Fibroblast of pulmonary artery (primary cell): ENCODE measurements at regions not wholly inside any gene's neighbourhood (a gene's known extent, or its start where the extent isn't known, plus 50 kb on each side); places are given as distances from the start of the nearest gene placed in this dataset.
A peak's percentile ranks its signal among the peaks of the same experiment; 100 is the strongest.

Experiments used
- DNase-seq: peaks from one replicate; pipeline ENCODE4 v3.0.0-alpha.2; 2010; ENCODE audit warnings: low read depth
- H3K4me3 ChIP-seq: replicated peaks from 2 replicates; pipeline ENCODE4 v1.5.1; 2011; ENCODE audit warnings: low read depth, mild to moderate bottlenecking, control low read depth, low read length, moderate library complexity
- TF ChIP-seq, protein P1 (sequence below): IDR thresholded peaks from 2 replicates; pipeline ENCODE4 v1.5.1; 2011; ENCODE audit warnings: mild to moderate bottlenecking, control low read depth, low read length, inconsistent platforms; ENCODE audit errors: missing control alignments

GRCh38 chr10:91035650-91036292 is 114.9 kb upstream of the ANKRD1 start:
- H3K4me3 ChIP-seq, result no peak overlapping the region
- no peak for DNase-seq
- TF ChIP-seq, protein P1, sequence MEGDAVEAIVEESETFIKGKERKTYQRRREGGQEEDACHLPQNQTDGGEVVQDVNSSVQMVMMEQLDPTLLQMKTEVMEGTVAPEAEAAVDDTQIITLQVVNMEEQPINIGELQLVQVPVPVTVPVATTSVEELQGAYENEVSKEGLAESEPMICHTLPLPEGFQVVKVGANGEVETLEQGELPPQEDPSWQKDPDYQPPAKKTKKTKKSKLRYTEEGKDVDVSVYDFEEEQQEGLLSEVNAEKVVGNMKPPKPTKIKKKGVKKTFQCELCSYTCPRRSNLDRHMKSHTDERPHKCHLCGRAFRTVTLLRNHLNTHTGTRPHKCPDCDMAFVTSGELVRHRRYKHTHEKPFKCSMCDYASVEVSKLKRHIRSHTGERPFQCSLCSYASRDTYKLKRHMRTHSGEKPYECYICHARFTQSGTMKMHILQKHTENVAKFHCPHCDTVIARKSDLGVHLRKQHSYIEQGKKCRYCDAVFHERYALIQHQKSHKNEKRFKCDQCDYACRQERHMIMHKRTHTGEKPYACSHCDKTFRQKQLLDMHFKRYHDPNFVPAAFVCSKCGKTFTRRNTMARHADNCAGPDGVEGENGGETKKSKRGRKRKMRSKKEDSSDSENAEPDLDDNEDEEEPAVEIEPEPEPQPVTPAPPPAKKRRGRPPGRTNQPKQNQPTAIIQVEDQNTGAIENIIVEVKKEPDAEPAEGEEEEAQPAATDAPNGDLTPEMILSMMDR, result no peak

- TF ChIP-seq, protein P1, result no peak
- DNase-seq, result peak; percentile 47
- H3K4me3 ChIP-seq, result no peak overlapping the region
Measured at GRCh38 chr10:91036807-91037411, 116.0 kb upstream of the ANKRD1 start.

- no peak overlapping the region for H3K4me3 ChIP-seq
- no peak for DNase-seq
- TF ChIP-seq, protein P1, result no peak
Measured at GRCh38 chr10:91038971-91039370, 118.1 kb upstream of the ANKRD1 start.

- TF ChIP-seq, protein P1, result no peak
- DNase-seq, result no peak
- H3K4me3 ChIP-seq, result no peak overlapping the region
Measured at GRCh38 chr10:91040343-91040742, 119.5 kb upstream of the ANKRD1 start.

DNA sequence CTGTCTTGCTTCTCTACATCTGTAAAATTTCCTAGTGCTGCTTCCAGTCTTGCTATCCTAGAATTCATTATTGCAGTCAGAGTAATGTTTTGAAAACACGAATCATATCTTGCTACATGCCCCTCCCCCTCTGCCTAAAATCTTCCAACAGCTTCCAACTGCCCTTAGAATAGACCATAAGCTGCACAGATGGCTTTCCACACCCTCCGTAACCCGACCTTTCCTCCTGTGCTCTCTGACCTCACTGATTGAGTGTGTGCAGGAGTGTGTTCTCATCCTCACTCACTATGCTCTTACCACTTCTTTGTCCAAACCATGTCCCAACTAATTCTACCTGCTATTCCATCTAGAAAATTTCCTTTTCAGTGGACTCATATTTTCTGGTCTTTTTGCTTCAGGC is 121.2 kb upstream of the ANKRD1 start:
- TF ChIP-seq, protein P1, result no peak
- no peak for DNase-seq
- no peak overlapping the region for H3K4me3 ChIP-seq

DNA sequence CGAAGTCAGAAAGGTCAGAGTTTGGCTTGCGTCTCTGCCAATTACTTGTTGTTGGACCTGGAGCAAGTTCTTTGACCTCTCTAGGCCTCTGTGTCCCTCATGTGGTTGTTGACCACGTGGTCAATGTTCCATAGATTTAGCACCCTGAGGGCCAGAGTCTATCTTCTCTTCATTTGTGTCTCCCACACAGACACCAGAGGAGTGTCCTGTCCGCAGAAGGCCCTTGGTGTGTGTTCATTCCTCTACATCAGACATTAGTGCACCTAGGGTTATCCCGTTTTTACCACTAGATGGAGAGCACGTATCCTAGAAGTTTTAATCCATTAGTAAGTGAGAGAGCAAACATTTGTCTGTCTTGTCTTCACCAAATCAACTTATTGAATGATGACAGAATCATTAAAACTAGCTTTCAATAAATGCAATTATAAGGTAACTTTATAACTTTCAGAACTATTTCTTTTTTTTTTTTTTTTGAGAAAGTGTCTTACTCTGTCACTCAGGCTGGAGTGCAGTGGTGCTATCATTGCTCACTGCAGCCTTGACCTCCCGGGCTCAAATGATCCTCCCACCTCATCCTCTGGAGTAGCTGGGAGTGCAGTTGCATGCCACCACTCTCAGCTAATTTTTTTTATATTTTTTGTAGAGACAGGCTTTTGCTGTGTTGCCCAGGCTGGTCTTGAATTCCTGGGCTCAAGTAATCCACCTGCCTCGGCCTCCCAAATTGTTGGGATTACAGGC is 122.5 kb upstream of the ANKRD1 start:
- peak; percentile 69 for DNase-seq

More for the DNA sequence above, 122.5 kb upstream of the ANKRD1 start:
- TF ChIP-seq, protein P1, result peak; percentile 66
- no peak overlapping the region for H3K4me3 ChIP-seq
